Testis (tissue), 2 donors: ENCODE measurements at regions not wholly inside any gene's neighbourhood (a gene's known extent, or its start where the extent isn't known, plus 50 kb on each side); places are given as distances from the start of the nearest gene placed in this dataset.

Source experiments
- DNase-seq: peaks from one replicate; pipeline ENCODE4 v3.0.0-alpha.2; 2019
- H3K27ac ChIP-seq, 2 donors: fragments of 200-600 bp; sonication (generic); one replicate each; pipeline ENCODE4 v1.5.1; 2019
- H3K27me3 ChIP-seq: fragments of 200-600 bp; sonication (generic); one replicate; pipeline ENCODE4 v1.5.1; 2019
- H3K36me3 ChIP-seq: fragments of 200-600 bp; sonication (generic); one replicate; pipeline ENCODE4 v1.5.1; 2017; ENCODE audit warnings: low read depth; ENCODE audit errors: missing control alignments
- H3K4me1 ChIP-seq: fragments of 200-600 bp; sonication (generic); one replicate; pipeline ENCODE4 v1.5.1; 2019
- H3K4me3 ChIP-seq, 2 donors: fragments of 200-600 bp; sonication (generic); one replicate each; pipeline ENCODE4 v1.5.1; 2017 to 2019
- H3K9me3 ChIP-seq: fragments of 200-600 bp; sonication (generic); one replicate; pipeline ENCODE4 v1.5.1; 2017
- POLR2A ChIP-seq: fragments of 450-650 bp; IDR thresholded peaks from one replicate; pipeline ENCODE4 v1.6.1; 2017; ENCODE audit warnings: antibody characterized with exemption, mild to moderate bottlenecking, moderate library complexity
- WGBS, 2 donors: methylation state at CpG; one replicate each; pipeline ENCODE4 v1.1.5; 2018; 5-methylcytosine and 5-hydroxymethylcytosine counted together
- intact Hi-C: fragments of 100-400 bp; cut with DNase I; formaldehyde crosslinking; loops from one replicate; pipeline ENCODE4 v1.15.1; 2023; ENCODE audit warnings: low total_unique reads
- small RNA-seq, 2 donors: library from RNA; depleted of rRNA; stranded (forward); fragments of <200 nt; gene quantifications; one replicate each; pipeline ENCODE3, GENCODE V24; 2016
- TF ChIP-seq, protein P1 (sequence below), 3 experiments: fragments of 450-650 bp in 2 of 3; fragments of 200-600 bp in 1 of 3; sonication (generic) in 1 of 3; IDR thresholded peaks; one replicate each; pipeline ENCODE4 v1.5.1; 2016 to 2019; ENCODE audit warnings: antibody characterized with exemption in 3 of 3, mild to moderate bottlenecking in 2 of 3, moderate library complexity in 1 of 3

GRCh38 chr12:45671254-45671653 lies 58.3 kb upstream of the ARID2 start:
- Histone ChIP-seq H3K27ac (no peak overlapping the region), H3K4me1 (no peaks in the 10 kb centered on the region), H3K9me3 (no peaks in the 10 kb centered on the region), H3K4me3 (no peak overlapping the region), H3K36me3 (no peaks in the 10 kb centered on the region), H3K27me3 (no peaks in the 10 kb centered on the region)
- no peak for DNase-seq
- TF ChIP-seq, protein P1, sequence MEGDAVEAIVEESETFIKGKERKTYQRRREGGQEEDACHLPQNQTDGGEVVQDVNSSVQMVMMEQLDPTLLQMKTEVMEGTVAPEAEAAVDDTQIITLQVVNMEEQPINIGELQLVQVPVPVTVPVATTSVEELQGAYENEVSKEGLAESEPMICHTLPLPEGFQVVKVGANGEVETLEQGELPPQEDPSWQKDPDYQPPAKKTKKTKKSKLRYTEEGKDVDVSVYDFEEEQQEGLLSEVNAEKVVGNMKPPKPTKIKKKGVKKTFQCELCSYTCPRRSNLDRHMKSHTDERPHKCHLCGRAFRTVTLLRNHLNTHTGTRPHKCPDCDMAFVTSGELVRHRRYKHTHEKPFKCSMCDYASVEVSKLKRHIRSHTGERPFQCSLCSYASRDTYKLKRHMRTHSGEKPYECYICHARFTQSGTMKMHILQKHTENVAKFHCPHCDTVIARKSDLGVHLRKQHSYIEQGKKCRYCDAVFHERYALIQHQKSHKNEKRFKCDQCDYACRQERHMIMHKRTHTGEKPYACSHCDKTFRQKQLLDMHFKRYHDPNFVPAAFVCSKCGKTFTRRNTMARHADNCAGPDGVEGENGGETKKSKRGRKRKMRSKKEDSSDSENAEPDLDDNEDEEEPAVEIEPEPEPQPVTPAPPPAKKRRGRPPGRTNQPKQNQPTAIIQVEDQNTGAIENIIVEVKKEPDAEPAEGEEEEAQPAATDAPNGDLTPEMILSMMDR (IDR thresholded peaks at IDR 0.05) = no peak
- TF ChIP-seq POLR2A = no peak
- 80 to 94% methylated on average over 3 of the region's 3 CpGs for WGBS, 2 donors
- intact Hi-C loops = no loop called here

- Histone ChIP-seq H3K27me3 (no peaks in the 10 kb centered on the region), H3K27ac (no peak overlapping the region), H3K9me3 (no peaks in the 10 kb centered on the region), H3K36me3 (no peaks in the 10 kb centered on the region), H3K4me1 (no peaks in the 10 kb centered on the region), H3K4me3 (no peak overlapping the region)
- TF ChIP-seq POLR2A = no peak
- TF ChIP-seq, protein P1 (IDR thresholded peaks at IDR 0.05) = no peak
- intact Hi-C loops = no loop called here
- WGBS, 2 donors = 64 to 71% methylated on average over 6 of the region's 6 CpGs
- no peak for DNase-seq
Measured at GRCh38 chr12:45674181-45674977, 55.1 kb upstream of the ARID2 start.

- H3K4me1 ChIP-seq = no peaks in the 10 kb centered on the region
- WGBS, 2 donors = 97% methylated on average over 2 of the region's 2 CpGs
- no peak for DNase-seq
- no peaks in the 10 kb centered on the region for H3K36me3 ChIP-seq
- H3K27me3 ChIP-seq = no peaks in the 10 kb centered on the region
- H3K9me3 ChIP-seq = no peaks in the 10 kb centered on the region
- TF ChIP-seq, protein P1 (IDR thresholded peaks at IDR 0.05) = no peak
- TF ChIP-seq POLR2A = no peak
- no peak overlapping the region for H3K27ac ChIP-seq
- no peak overlapping the region for H3K4me3 ChIP-seq
- intact Hi-C loops = no loop called here
Measured at GRCh38 chr12:45675534-45675933, 54.0 kb upstream of the ARID2 start.

Small RNAs in the stretch of these regions (small RNA-seq; reads per million reads assigned to genes)
- 0 reads per million in 2 donors for gene RF00026
